Brain pericyte (primary cell): ENCODE measurements at regions not wholly inside any gene's neighbourhood (a gene's known extent, or its start where the extent isn't known, plus 50 kb on each side); places are given as distances from the start of the nearest gene placed in this dataset.
"Not testable (repeated sequence)": the region's sequence is repeated elsewhere in the genome, so short reads cannot be mapped to it uniquely, and the experiment has no call there.

Experiments used
- DNase-seq: peaks from one replicate; pipeline ENCODE4 v3.0.0-alpha.2; 2012; ENCODE audit warnings: low read depth, low spot score

GRCh38 chr6:145534989-145535388 lies 200.3 kb downstream of the EPM2A start:
- DNase-seq, result no peak

GRCh38 chr6:145538989-145539388 lies 196.3 kb downstream of the EPM2A start:
- no peak for DNase-seq

- no peak for DNase-seq
These were observed 195.5 kb downstream of the EPM2A start for GRCh38 chr6:145539831-145540230.

GRCh38 chr6:145540741-145541140 lies 194.6 kb downstream of the EPM2A start:
- DNase-seq, result no peak

- DNase-seq, result no peak
These were observed 191.3 kb downstream of the EPM2A start for GRCh38 chr6:145544041-145544440.

GRCh38 chr6:145544514-145544913 lies 190.8 kb downstream of the EPM2A start:
- DNase-seq, result no peak

- no peak for DNase-seq
These were observed 189.1 kb downstream of the EPM2A start for GRCh38 chr6:145546265-145546664.

- no peak for DNase-seq
These were observed 187.6 kb downstream of the EPM2A start for GRCh38 chr6:145547594-145548335.

- DNase-seq, result no peak
These were observed 186.2 kb downstream of the EPM2A start for GRCh38 chr6:145548933-145549648.

GRCh38 chr6:145551164-145551563 lies 184.2 kb downstream of the EPM2A start:
- no peak for DNase-seq

- no peak for DNase-seq
These were observed 180.2 kb downstream of the EPM2A start for GRCh38 chr6:145555084-145555483.

- DNase-seq, result no peak
These were observed 177.8 kb downstream of the EPM2A start for GRCh38 chr6:145557474-145557873.

GRCh38 chr6:145559836-145560235 lies 175.5 kb downstream of the EPM2A start:
- no peak for DNase-seq

GRCh38 chr6:145561095-145562072 lies 173.9 kb downstream of the EPM2A start:
- no peak for DNase-seq

GRCh38 chr6:145562771-145563615 lies 172.3 kb downstream of the EPM2A start:
- DNase-seq, result no peak

- DNase-seq, result no peak
These were observed 170.8 kb downstream of the EPM2A start for GRCh38 chr6:145564553-145564952.

- no peak for DNase-seq
These were observed 167.6 kb downstream of the EPM2A start for GRCh38 chr6:145567684-145568252.

- no peak for DNase-seq
These were observed 166.2 kb downstream of the EPM2A start for GRCh38 chr6:145569140-145569539.

- not testable (repeated sequence) for DNase-seq
These were observed 165.0 kb downstream of the EPM2A start for GRCh38 chr6:145570336-145570735.

GRCh38 chr6:145574269-145574668 lies 161.1 kb downstream of the EPM2A start:
- not testable (repeated sequence) for DNase-seq
